ENCODE measurements at regions not wholly inside any gene's neighbourhood (a gene's known extent, or its start where the extent isn't known, plus 50 kb on each side); places are given as distances from the start of the nearest gene placed in this dataset.

- Histone ChIP-seq H3K27ac (ENCODE audit: low read depth, low read length, poor library complexity, severe bottlenecking) (no peak overlapping the region), H3K4me1 (ENCODE audit: insufficient read depth, low read length, poor library complexity, severe bottlenecking) (no peaks in the 10 kb centered on the region), H3K36me3 (ENCODE audit: insufficient read depth, low read length, poor library complexity, severe bottlenecking) (no peaks in the 10 kb centered on the region), H3K9me3 (ENCODE audit: low read depth, low read length, poor library complexity, severe bottlenecking) (no peaks in the 10 kb centered on the region), H3K27me3 (replicated peaks; ENCODE audit: insufficient read depth, low read depth, low read length, poor library complexity) (no peaks in the 10 kb centered on the region), H3K4me3 (ENCODE audit: low read depth, low read length, poor library complexity, severe bottlenecking) (no peak overlapping the region)
- CTCF ChIA-PET: no interaction called here
- intact Hi-C loops (cut with micrococcal nuclease; ENCODE audit: unreplicated experiment): no loop called here
- TF ChIP-seq CTCF (conservative IDR thresholded peaks at IDR 0.05; ENCODE audit: low read depth, low read length) (no peak), EZH2 (IDR thresholded peaks at IDR 0.05; ENCODE audit: borderline replicate concordance, low read depth, low read length, poor library complexity, severe bottlenecking) (no peak)
- no TSS peak for BruUV-seq (replicated peaks)
- POLR2A ChIA-PET (ENCODE audit: low non-redundant PET): no interaction called here
- no peak for DNase-seq (ENCODE audit: low spot score)
These were observed 153.4 kb downstream of the TMEM161B start for GRCh38 chr5:88115211-88115610.

GRCh38 chr5:88113429-88113828 is 155.2 kb downstream of the TMEM161B start:
- Histone ChIP-seq H3K9me3 (ENCODE audit: low read depth, low read length, poor library complexity, severe bottlenecking) (no peaks in the 10 kb centered on the region), H3K4me3 (ENCODE audit: low read depth, low read length, poor library complexity, severe bottlenecking) (no peak overlapping the region), H3K4me1 (ENCODE audit: insufficient read depth, low read length, poor library complexity, severe bottlenecking) (no peaks in the 10 kb centered on the region), H3K27ac (ENCODE audit: low read depth, low read length, poor library complexity, severe bottlenecking) (no peak overlapping the region), H3K36me3 (ENCODE audit: insufficient read depth, low read length, poor library complexity, severe bottlenecking) (no peaks in the 10 kb centered on the region), H3K27me3 (replicated peaks; ENCODE audit: insufficient read depth, low read depth, low read length, poor library complexity) (no peaks in the 10 kb centered on the region)
- no peak for DNase-seq (ENCODE audit: low spot score)
- intact Hi-C loops (cut with micrococcal nuclease; ENCODE audit: unreplicated experiment): no loop called here
- CTCF ChIA-PET: no interaction called here
- TF ChIP-seq CTCF (conservative IDR thresholded peaks at IDR 0.05; ENCODE audit: low read depth, low read length) (no peak), EZH2 (IDR thresholded peaks at IDR 0.05; ENCODE audit: borderline replicate concordance, low read depth, low read length, poor library complexity, severe bottlenecking) (no peak)
- POLR2A ChIA-PET (ENCODE audit: low non-redundant PET): no interaction called here
- BruUV-seq (replicated peaks): no TSS peak

- Histone ChIP-seq H3K4me3 (ENCODE audit: low read depth, low read length, poor library complexity, severe bottlenecking) (no peak overlapping the region), H3K9me3 (ENCODE audit: low read depth, low read length, poor library complexity, severe bottlenecking) (no peaks in the 10 kb centered on the region), H3K27me3 (replicated peaks; ENCODE audit: insufficient read depth, low read depth, low read length, poor library complexity) (no peaks in the 10 kb centered on the region), H3K4me1 (ENCODE audit: insufficient read depth, low read length, poor library complexity, severe bottlenecking) (no peaks in the 10 kb centered on the region), H3K27ac (ENCODE audit: low read depth, low read length, poor library complexity, severe bottlenecking) (no peak overlapping the region), H3K36me3 (ENCODE audit: insufficient read depth, low read length, poor library complexity, severe bottlenecking) (no peaks in the 10 kb centered on the region)
- no TSS peak for BruUV-seq (replicated peaks)
- ChIA-PET POLR2A (ENCODE audit: low non-redundant PET) (no interaction called here), CTCF (no interaction called here)
- intact Hi-C loops (cut with micrococcal nuclease; ENCODE audit: unreplicated experiment): no loop called here
- DNase-seq (ENCODE audit: low spot score): no peak
- TF ChIP-seq EZH2 (IDR thresholded peaks at IDR 0.05; ENCODE audit: borderline replicate concordance, low read depth, low read length, poor library complexity, severe bottlenecking) (no peak), CTCF (conservative IDR thresholded peaks at IDR 0.05; ENCODE audit: low read depth, low read length) (no peak)
These were observed 158.8 kb downstream of the TMEM161B start for GRCh38 chr5:88109818-88110217.

Data from A673 (cell line).